PC-3 (cell line): ENCODE measurements at regions not wholly inside any gene's neighbourhood (a gene's known extent, or its start where the extent isn't known, plus 50 kb on each side); places are given as distances from the start of the nearest gene placed in this dataset.

ENCODE experiments used
- EZH2 ChIP-seq: fragments of 300-600 bp; sonication (generic); IDR thresholded peaks from one replicate; pipeline ENCODE4 v1.6.1; 2017; ENCODE audit warnings: antibody characterized with exemption, mild to moderate bottlenecking, low read length; ENCODE audit not compliant: unreplicated experiment
- TF ChIP-seq, protein P1 (sequence below): fragments of 300-600 bp; sonication (generic); conservative IDR thresholded peaks from 2 replicates; pipeline ENCODE4 v1.5.1; 2017; ENCODE audit warnings: antibody characterized with exemption, low read depth, mild to moderate bottlenecking, low read length

DNA sequence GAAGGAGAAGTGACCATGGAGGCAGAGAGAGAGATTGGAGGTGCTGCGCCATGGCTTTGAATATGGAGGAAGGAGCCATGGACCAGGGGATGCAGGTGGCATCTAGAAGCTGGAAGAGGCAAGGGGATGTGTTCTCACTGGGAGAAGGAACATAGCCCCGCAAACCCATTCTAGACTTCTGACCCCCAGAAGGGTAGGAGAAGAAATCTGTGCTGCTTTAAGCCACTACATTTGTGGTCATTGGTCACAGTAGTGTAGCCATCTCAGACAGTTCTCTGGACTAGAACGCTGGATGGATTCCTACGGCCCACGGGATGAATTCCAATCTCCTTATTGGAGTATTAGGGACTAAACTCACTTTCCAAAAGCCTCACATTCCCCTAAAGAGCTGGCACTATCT is 67.8 kb downstream of the PTGR3 start:
- TF ChIP-seq, protein P1, sequence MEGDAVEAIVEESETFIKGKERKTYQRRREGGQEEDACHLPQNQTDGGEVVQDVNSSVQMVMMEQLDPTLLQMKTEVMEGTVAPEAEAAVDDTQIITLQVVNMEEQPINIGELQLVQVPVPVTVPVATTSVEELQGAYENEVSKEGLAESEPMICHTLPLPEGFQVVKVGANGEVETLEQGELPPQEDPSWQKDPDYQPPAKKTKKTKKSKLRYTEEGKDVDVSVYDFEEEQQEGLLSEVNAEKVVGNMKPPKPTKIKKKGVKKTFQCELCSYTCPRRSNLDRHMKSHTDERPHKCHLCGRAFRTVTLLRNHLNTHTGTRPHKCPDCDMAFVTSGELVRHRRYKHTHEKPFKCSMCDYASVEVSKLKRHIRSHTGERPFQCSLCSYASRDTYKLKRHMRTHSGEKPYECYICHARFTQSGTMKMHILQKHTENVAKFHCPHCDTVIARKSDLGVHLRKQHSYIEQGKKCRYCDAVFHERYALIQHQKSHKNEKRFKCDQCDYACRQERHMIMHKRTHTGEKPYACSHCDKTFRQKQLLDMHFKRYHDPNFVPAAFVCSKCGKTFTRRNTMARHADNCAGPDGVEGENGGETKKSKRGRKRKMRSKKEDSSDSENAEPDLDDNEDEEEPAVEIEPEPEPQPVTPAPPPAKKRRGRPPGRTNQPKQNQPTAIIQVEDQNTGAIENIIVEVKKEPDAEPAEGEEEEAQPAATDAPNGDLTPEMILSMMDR, result no peak
- no peak for TF ChIP-seq EZH2
